HL-60 (cell line): ENCODE measurements at regions not wholly inside any gene's neighbourhood (a gene's known extent, or its start where the extent isn't known, plus 50 kb on each side); places are given as distances from the start of the nearest gene placed in this dataset.
"Not testable (repeated sequence)": the region's sequence is repeated elsewhere in the genome, so short reads cannot be mapped to it uniquely, and the experiment has no call there.

Source experiments
- DNase-seq, 2 experiments: peaks; one replicate each; pipeline ENCODE4 v3.0.0-alpha.2; 2010 to 2020; ENCODE audit warnings: low read depth in 1 of 2, low spot score in 1 of 2
- H3K27ac ChIP-seq: fragments of 250-450 bp; sonication (Bioruptor Pico); replicated peaks from 2 replicates; pipeline ENCODE4 v1.5.1; 2020; ENCODE audit warnings: mild to moderate bottlenecking, moderate library complexity
- H3K27me3 ChIP-seq: fragments of 250-450 bp; sonication (Bioruptor Pico); 2 replicates; pipeline ENCODE4 v1.5.1; 2021; ENCODE audit warnings: mild to moderate bottlenecking, moderate library complexity; ENCODE audit not compliant: insufficient read depth, poor library complexity, severe bottlenecking
- H3K4me3 ChIP-seq: replicated peaks from 2 replicates; pipeline ENCODE4 v1.5.1; 2011; ENCODE audit warnings: mild to moderate bottlenecking, control low read depth, low read length; ENCODE audit not compliant: insufficient read depth
- CTCF ChIP-seq: IDR thresholded peaks from one replicate; pipeline ENCODE4 v1.5.1; 2011; ENCODE audit warnings: low read length, control low read depth, inconsistent platforms; ENCODE audit not compliant: insufficient read depth
- GABPA ChIP-seq: IDR thresholded peaks from 2 replicates; pipeline ENCODE4 v1.6.1; 2012; ENCODE audit warnings: low read depth
- POLR2AphosphoS5 ChIP-seq: IDR thresholded peaks from 2 replicates; pipeline ENCODE4 v1.6.1; 2012; ENCODE audit warnings: low read depth
- SPI1 ChIP-seq: IDR thresholded peaks from 2 replicates; pipeline ENCODE4 v1.6.1; 2012; ENCODE audit warnings: low read depth, mild to moderate bottlenecking, borderline replicate concordance
- TF ChIP-seq, protein P1 (sequence below): IDR thresholded peaks from 2 replicates; pipeline ENCODE4 v1.6.1; 2012; ENCODE audit warnings: low read depth; ENCODE audit not compliant: insufficient replicate concordance

DNA sequence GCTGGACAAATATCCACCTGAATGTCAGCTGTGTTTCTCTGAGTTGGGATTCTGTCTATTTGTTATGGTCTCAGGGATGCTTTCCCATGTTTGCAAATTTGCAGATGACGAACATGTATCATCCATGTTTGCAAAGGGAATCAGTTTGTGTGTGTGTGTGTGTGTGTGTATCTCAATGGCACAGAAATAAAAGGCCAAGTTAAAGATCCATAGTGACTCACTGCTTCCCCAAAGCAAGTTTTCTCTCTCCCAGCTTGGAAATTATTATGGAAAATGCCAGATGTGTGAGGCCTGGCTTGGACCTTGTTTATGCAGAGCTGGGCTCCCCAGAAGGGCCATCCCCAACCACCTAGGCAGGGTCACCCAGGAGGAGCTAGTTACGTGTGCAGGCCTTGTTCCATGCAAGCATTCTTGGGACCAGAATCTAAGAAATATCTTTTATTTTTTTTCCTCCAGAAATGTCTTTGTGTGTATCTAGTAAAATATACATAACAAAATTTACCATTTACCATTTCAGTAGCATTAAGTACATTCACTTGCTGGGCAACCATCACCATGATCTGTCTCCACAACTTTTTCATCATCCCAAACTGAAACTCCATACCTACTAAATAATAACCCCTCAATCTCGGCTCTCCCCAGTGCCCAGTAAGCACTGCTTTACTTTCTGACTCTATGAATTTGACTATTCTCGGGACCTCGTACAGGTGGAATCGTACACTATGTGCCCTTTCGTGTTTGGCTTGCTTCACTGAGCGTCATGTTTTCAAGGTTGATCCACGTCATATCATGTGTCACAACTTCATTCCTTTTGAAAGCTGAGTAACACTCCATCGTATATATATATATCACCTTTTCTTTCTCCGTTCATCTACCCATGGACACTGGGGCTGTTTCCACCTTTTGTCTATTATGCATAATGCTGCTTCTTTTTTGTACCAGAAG is 56.6 kb upstream of the WNT7B start:
- Histone ChIP-seq H3K4me3 (no peak overlapping the region), H3K27ac (no peak overlapping the region), H3K27me3 (no peaks in the 10 kb centered on the region)
- DNase-seq = no peak
- TF ChIP-seq POLR2AphosphoS5 (no peak), GABPA (no peak), CTCF (no peak), SPI1 (no peak)
- TF ChIP-seq, protein P1, sequence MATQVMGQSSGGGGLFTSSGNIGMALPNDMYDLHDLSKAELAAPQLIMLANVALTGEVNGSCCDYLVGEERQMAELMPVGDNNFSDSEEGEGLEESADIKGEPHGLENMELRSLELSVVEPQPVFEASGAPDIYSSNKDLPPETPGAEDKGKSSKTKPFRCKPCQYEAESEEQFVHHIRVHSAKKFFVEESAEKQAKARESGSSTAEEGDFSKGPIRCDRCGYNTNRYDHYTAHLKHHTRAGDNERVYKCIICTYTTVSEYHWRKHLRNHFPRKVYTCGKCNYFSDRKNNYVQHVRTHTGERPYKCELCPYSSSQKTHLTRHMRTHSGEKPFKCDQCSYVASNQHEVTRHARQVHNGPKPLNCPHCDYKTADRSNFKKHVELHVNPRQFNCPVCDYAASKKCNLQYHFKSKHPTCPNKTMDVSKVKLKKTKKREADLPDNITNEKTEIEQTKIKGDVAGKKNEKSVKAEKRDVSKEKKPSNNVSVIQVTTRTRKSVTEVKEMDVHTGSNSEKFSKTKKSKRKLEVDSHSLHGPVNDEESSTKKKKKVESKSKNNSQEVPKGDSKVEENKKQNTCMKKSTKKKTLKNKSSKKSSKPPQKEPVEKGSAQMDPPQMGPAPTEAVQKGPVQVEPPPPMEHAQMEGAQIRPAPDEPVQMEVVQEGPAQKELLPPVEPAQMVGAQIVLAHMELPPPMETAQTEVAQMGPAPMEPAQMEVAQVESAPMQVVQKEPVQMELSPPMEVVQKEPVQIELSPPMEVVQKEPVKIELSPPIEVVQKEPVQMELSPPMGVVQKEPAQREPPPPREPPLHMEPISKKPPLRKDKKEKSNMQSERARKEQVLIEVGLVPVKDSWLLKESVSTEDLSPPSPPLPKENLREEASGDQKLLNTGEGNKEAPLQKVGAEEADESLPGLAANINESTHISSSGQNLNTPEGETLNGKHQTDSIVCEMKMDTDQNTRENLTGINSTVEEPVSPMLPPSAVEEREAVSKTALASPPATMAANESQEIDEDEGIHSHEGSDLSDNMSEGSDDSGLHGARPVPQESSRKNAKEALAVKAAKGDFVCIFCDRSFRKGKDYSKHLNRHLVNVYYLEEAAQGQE = no peak

- not testable (repeated sequence) for H3K27me3 ChIP-seq, DNase-seq, H3K27ac ChIP-seq, H3K4me3 ChIP-seq
Observed at GRCh38 chr22:46034480-46034879, 57.5 kb upstream of the WNT7B start.

DNA sequence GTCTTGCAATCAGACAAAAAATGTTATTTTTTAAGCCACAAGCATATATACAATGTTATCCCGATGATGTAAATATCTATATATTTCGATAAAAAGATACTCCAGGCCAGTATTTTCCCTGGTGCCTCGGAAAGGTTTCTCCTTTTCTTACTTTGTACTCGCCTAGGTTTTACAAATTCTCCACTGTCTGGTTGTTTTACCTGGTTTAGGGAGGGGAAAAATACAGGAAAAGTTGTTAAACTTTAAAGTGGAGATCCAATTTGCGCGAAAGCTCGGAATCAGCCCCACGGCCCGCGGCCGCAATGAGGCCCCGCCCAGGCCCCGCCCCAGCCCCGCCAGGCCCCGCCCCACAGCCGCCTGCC is 58.4 kb upstream of the WNT7B start:
- DNase-seq = no peak
- TF ChIP-seq CTCF (no peak), GABPA (no peak), SPI1 (no peak), POLR2AphosphoS5 (no peak)
- TF ChIP-seq, protein P1 = no peak
- peak overlapping the region; percentile 44 for H3K4me3 ChIP-seq
- H3K27me3 ChIP-seq = no peaks in the 10 kb centered on the region
- H3K27ac ChIP-seq = peak overlapping the region; percentile 66

- H3K27ac ChIP-seq = peak overlapping the region; percentile 86
- DNase-seq = peak; percentile 96 to 99
- TF ChIP-seq GABPA (peak; percentile 90), CTCF (no peak), SPI1 (peak; percentile 39; the same call in 1 of the 2 replicates), POLR2AphosphoS5 (peak; percentile 75)
- TF ChIP-seq, protein P1 = no peak
- H3K27me3 ChIP-seq = no peaks in the 10 kb centered on the region
- H3K4me3 ChIP-seq = peak overlapping the region; percentile 94
Observed at GRCh38 chr22:46035742-46036557, 59.0 kb upstream of the WNT7B start.
